ENCODE measurements at regions not wholly inside any gene's neighbourhood (a gene's known extent, or its start where the extent isn't known, plus 50 kb on each side); places are given as distances from the start of the nearest gene placed in this dataset.

GRCh38 chr22:47772864-47773263 lies 1010.4 kb downstream of the TBC1D22A start:
- TF ChIP-seq CBFB (CRISPR knock-in tag; IDR thresholded peaks at IDR 0.05) (no peak), ZNF292 (CRISPR knock-in tag; IDR thresholded peaks at IDR 0.05; ENCODE audit: borderline replicate concordance, low read depth) (no peak), ZNF501 (CRISPR knock-in tag; IDR thresholded peaks at IDR 0.05) (no peak), CTCF (CRISPR knock-in tag; IDR thresholded peaks at IDR 0.05) (no peak)

All from HepG2 (cell line).